SK-N-MC (cell line): ENCODE measurements at regions not wholly inside any gene's neighbourhood (a gene's known extent, or its start where the extent isn't known, plus 50 kb on each side); places are given as distances from the start of the nearest gene placed in this dataset.

Source experiments
- EZH2 ChIP-seq: fragments of 200-600 bp; sonication (generic); IDR thresholded peaks from one replicate; pipeline ENCODE4 v1.6.1; 2017; ENCODE audit warnings: antibody characterized with exemption
- POLR2AphosphoS5 ChIP-seq: IDR thresholded peaks from 2 replicates; pipeline ENCODE4 v1.6.1; 2012; ENCODE audit warnings: mild to moderate bottlenecking, low read depth, low read length, borderline replicate concordance

- TF ChIP-seq EZH2 = no peak
- TF ChIP-seq POLR2AphosphoS5 = no peak
These were observed 375.5 kb downstream of the CDH9 start for GRCh38 chr5:26662806-26663360.
